GM12891 (cell line): ENCODE measurements at regions not wholly inside any gene's neighbourhood (a gene's known extent, or its start where the extent isn't known, plus 50 kb on each side); places are given as distances from the start of the nearest gene placed in this dataset.

Experiments used
- POLR2A ChIP-seq: IDR thresholded peaks from 2 replicates; pipeline ENCODE4 v1.6.1; 2011; ENCODE audit warnings: low read depth, low read length, control low read depth
- POLR2AphosphoS5 ChIP-seq: IDR thresholded peaks from 2 replicates; pipeline ENCODE4 v1.6.1; 2011; ENCODE audit warnings: low read depth, low read length, control low read depth
- TAF1 ChIP-seq: IDR thresholded peaks from 2 replicates; pipeline ENCODE4 v1.6.1; 2011; ENCODE audit warnings: low read depth, low read length, control low read depth

- no peak for TF ChIP-seq POLR2AphosphoS5
- TF ChIP-seq TAF1 = no peak
- TF ChIP-seq POLR2A = no peak
Measured at GRCh38 chrX:20951016-20951810, 423.0 kb upstream of the CNKSR2 start.
